Loucy (cell line): ENCODE measurements at regions not wholly inside any gene's neighbourhood (a gene's known extent, or its start where the extent isn't known, plus 50 kb on each side); places are given as distances from the start of the nearest gene placed in this dataset.
A peak's percentile ranks its signal among the peaks of the same experiment; 100 is the strongest.

Source experiments
- CTCF ChIP-seq: fragments of 200-600 bp; sonication (generic); conservative IDR thresholded peaks from 2 replicates; pipeline ENCODE4 v1.5.1; 2014; ENCODE audit warnings: mild to moderate bottlenecking, antibody characterized with exemption, low read length
- EZH2phosphoT487 ChIP-seq: fragments of 200-600 bp; IDR thresholded peaks from 2 replicates; pipeline ENCODE4 v1.6.1; 2018; ENCODE audit warnings: antibody characterized with exemption, mild to moderate bottlenecking, moderate library complexity, borderline replicate concordance

GRCh38 chr2:167595021-167595420 is 652.4 kb downstream of the STK39 start:
- TF ChIP-seq CTCF (peak; percentile 22; the same call in 1 of the 2 replicates), EZH2phosphoT487 (no peak)
